Lower lobe of right lung (tissue), 2 donors: ENCODE measurements at regions not wholly inside any gene's neighbourhood (a gene's known extent, or its start where the extent isn't known, plus 50 kb on each side); places are given as distances from the start of the nearest gene placed in this dataset.
"Not testable (repeated sequence)": the region's sequence is repeated elsewhere in the genome, so short reads cannot be mapped to it uniquely, and the experiment has no call there.

Experiments
- ATAC-seq, 2 donors: fragments of 200-7000 bp; cut with Tn5 transposase; one replicate each; pipeline ENCODE4 v1.9.1; 2020 to 2022; ENCODE audit warnings: mild to moderate bottlenecking in 2 of 2, moderate library complexity in 2 of 2
- DNase-seq: peaks from one replicate; pipeline ENCODE4 v3.0.0-alpha.2; 2020
- H3K27ac ChIP-seq: fragments of 200-600 bp; one replicate; pipeline ENCODE4 v1.8.0; 2022
- H3K27me3 ChIP-seq: fragments of 200-600 bp; one replicate; pipeline ENCODE4 v1.8.0; 2022; ENCODE audit warnings: low read depth
- H3K36me3 ChIP-seq: fragments of 200-600 bp; one replicate; pipeline ENCODE4 v1.8.0; 2022; ENCODE audit warnings: mild to moderate bottlenecking
- H3K4me1 ChIP-seq: fragments of 200-600 bp; one replicate; pipeline ENCODE4 v1.8.0; 2022
- H3K4me3 ChIP-seq: fragments of 200-600 bp; one replicate; pipeline ENCODE4 v1.8.0; 2022; ENCODE audit warnings: mild to moderate bottlenecking
- H3K9me3 ChIP-seq: fragments of 200-600 bp; one replicate; pipeline ENCODE4 v1.8.0; 2022
- intact Hi-C: fragments of 100-400 bp; cut with DNase I; formaldehyde crosslinking; loops from one replicate; pipeline ENCODE4 v1.11.0; 2022
- TF ChIP-seq, protein P1 (sequence below): fragments of 200-600 bp; IDR thresholded peaks from one replicate; pipeline ENCODE4 v1.8.0; 2022; ENCODE audit warnings: antibody characterized with exemption, mild to moderate bottlenecking
- donor health status: DM: no; HTN: yes; CAD: no; lungs with severe emphysema.

DNA sequence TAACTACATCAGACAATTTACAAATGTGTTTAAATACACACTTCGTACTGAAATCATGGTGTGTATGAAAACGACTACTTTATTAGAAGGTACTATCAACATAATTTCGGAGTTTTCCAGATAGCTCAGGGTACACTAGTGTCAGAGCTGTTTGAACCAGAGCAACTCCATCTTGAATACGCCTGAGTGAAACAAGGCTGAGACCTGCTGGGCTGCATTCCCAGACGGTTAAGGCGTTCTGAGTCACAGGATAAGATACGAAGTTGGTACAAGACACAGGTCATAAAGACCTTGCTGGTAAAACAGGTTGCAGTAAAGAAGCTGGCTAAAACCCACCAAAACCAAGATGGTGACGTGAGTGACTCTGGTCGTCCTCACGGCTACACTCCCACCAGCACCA is 167.6 kb downstream of the THBS2 start:
- Histone ChIP-seq H3K4me1 (no peaks in the 10 kb centered on the region), H3K36me3 (no peaks in the 10 kb centered on the region), H3K9me3 (peaks cover 10% of the 10 kb centered on the region), H3K27ac (no peak overlapping the region), H3K27me3 (no peaks in the 10 kb centered on the region), H3K4me3 (no peak overlapping the region)
- TF ChIP-seq, protein P1, sequence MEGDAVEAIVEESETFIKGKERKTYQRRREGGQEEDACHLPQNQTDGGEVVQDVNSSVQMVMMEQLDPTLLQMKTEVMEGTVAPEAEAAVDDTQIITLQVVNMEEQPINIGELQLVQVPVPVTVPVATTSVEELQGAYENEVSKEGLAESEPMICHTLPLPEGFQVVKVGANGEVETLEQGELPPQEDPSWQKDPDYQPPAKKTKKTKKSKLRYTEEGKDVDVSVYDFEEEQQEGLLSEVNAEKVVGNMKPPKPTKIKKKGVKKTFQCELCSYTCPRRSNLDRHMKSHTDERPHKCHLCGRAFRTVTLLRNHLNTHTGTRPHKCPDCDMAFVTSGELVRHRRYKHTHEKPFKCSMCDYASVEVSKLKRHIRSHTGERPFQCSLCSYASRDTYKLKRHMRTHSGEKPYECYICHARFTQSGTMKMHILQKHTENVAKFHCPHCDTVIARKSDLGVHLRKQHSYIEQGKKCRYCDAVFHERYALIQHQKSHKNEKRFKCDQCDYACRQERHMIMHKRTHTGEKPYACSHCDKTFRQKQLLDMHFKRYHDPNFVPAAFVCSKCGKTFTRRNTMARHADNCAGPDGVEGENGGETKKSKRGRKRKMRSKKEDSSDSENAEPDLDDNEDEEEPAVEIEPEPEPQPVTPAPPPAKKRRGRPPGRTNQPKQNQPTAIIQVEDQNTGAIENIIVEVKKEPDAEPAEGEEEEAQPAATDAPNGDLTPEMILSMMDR: no peak
- ATAC-seq (no peak), DNase-seq (no peak)
- intact Hi-C loops: no loop called here

DNA sequence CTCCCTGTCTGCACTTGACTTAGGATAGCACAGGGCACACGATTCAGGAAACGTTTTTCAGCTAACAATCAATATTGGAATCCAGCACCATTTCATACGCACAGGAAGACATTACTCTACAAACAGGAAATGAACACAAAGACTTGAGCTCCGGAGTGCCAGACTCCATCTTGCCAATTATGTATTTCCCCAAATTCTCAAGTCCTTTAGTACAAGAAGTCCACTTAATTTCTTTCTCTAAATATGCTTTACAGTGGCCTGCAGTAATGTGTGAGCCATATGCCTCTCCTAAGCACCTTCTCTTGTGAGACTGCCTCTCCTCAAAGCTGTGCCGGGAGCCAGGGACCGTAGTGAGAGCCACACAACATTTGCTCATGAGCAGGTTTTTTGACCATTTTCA is 168.2 kb downstream of the THBS2 start:
- TF ChIP-seq, protein P1: no peak
- ATAC-seq (no peak), DNase-seq (no peak)
- Histone ChIP-seq H3K4me1 (no peaks in the 10 kb centered on the region), H3K27me3 (no peaks in the 10 kb centered on the region), H3K4me3 (no peak overlapping the region), H3K36me3 (no peaks in the 10 kb centered on the region), H3K27ac (no peak overlapping the region), H3K9me3 (peaks cover 5% of the 10 kb centered on the region)
- intact Hi-C loops: no loop called here

DNA sequence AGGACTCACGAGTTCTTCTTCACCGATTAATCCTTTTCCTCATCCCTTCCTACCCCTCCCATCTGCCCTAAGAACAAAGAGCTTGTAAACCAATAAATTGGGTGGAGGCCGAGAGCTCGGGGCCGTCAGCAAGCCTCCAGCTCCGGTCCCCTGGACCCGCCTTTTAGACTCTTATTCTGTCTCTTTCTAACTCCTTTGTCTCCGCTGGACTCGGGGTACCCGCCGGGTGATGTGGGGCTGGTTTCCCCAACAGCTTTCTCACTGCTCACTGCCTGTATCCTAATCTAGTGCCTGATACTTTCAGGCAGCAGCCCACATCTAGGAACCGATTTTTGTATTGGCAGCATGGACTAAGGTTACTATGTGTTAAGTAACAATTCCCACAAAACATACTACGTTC is 169.1 kb downstream of the THBS2 start:
- ATAC-seq, H3K27me3 ChIP-seq, H3K4me1 ChIP-seq, H3K4me3 ChIP-seq, intact Hi-C loops, H3K27ac ChIP-seq, H3K36me3 ChIP-seq, H3K9me3 ChIP-seq, DNase-seq: not testable (repeated sequence)

DNA sequence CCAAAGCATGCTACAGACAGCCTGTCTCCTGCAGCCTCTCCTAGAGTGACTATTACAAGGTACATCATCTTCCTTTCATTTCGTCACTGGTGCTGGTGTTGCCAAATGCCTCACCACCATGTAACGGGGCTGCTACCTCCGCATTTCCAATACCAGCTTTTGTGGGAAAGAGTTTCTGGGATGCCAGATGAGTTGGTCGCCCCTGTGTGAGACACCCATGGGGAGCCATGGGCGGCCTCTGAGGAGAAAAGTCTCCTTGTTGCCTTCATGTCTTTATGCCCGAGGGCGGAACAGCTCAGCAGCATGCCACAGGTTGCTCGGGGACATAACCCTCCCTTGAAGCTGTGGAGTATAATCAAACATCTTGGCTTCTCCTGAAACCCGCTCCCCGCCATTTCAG is 169.6 kb downstream of the THBS2 start:
- ATAC-seq (no peak), DNase-seq (no peak)
- H3K27ac ChIP-seq: no peak overlapping the region
- no peaks in the 10 kb centered on the region for H3K4me1 ChIP-seq
- no peaks in the 10 kb centered on the region for H3K27me3 ChIP-seq
- H3K4me3 ChIP-seq: no peak overlapping the region
- no peaks in the 10 kb centered on the region for H3K36me3 ChIP-seq
- intact Hi-C loops: no loop called here
- no peaks in the 10 kb centered on the region for H3K9me3 ChIP-seq
- TF ChIP-seq, protein P1: no peak

DNA sequence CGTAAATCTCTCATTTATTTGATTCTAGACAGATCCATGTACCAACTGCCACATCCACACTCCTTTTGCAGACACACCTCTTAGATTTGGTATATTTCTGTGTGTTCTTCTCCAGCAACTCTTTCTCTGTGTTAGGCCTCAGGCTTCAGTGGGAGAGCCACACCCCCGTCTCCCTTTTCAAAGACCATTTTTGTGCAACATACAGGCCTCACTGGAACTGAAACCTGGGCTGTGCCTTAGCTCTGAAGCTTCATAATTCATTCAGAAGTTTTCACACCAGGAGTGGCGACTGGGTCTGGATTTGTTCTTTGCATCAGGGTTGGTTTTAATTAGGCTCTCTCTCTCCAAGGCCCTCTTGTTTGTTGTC is 170.2 kb downstream of the THBS2 start:
- no peak for ATAC-seq
- H3K4me1 ChIP-seq: no peaks in the 10 kb centered on the region

DNA sequence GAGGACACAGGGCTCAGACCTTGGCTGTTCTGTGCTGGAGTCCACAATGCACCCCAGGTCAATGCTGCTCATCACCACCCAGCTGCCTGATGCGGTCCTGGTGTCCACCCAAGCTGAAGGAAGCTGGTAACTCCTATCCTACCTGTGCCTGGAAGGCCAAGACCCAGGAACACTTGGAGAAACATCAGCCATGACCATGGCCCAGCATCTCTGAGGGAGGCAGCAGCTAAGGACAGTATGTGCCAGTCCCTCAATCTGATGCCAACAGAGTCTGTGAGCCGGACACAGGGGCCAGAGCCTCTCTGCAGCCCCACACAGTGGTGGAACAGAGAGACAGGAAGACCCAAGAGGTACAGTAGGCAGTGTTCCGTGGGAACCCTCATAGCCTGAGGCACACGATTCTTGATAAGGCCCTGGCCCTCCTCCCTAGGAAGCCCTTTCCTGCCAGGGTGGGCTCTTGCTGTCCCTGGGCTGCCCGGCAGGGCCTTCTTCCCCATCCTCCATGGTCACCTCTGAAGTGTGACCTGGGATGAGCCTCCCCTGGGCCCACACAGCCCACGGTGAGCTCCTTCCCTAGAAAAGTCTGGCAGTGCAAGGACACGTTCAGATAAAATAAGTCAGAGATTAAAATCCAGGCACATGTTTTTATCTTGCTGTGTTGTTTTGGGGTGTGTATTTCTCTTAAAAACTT is 170.7 kb downstream of the THBS2 start:
- Histone ChIP-seq H3K4me1 (no peaks in the 10 kb centered on the region), H3K4me3 (no peak overlapping the region), H3K36me3 (no peaks in the 10 kb centered on the region), H3K27ac (no peak overlapping the region), H3K9me3 (no peaks in the 10 kb centered on the region), H3K27me3 (no peaks in the 10 kb centered on the region)
- DNase-seq (no peak), ATAC-seq (no peak)
- TF ChIP-seq, protein P1: no peak
- intact Hi-C loops: no loop called here

More for the DNA sequence above, 170.2 kb downstream of the THBS2 start:
- Histone ChIP-seq H3K36me3 (no peaks in the 10 kb centered on the region), H3K9me3 (no peaks in the 10 kb centered on the region), H3K27ac (no peak overlapping the region), H3K4me3 (no peak overlapping the region), H3K27me3 (no peaks in the 10 kb centered on the region)
- TF ChIP-seq, protein P1: no peak
- no peak for DNase-seq
- intact Hi-C loops: no loop called here
